Karpas-422 (cell line): ENCODE measurements at regions not wholly inside any gene's neighbourhood (a gene's known extent, or its start where the extent isn't known, plus 50 kb on each side); places are given as distances from the start of the nearest gene placed in this dataset.
A peak's percentile ranks its signal among the peaks of the same experiment; 100 is the strongest.
"Not testable (repeated sequence)": the region's sequence is repeated elsewhere in the genome, so short reads cannot be mapped to it uniquely, and the experiment has no call there.

ENCODE experiments used
- DNase-seq: peaks from one replicate; pipeline ENCODE4 v3.0.0-alpha.2; 2015
- H2AFZ ChIP-seq: fragments of 200-600 bp; sonication (generic); 2 replicates; pipeline ENCODE4 v1.6.1; 2014; ENCODE audit warnings: antibody characterized with exemption, low read length, mixed read lengths
- H3K27ac ChIP-seq: fragments of 200-600 bp; sonication (generic); 2 replicates; pipeline ENCODE4 v1.5.1; 2014; ENCODE audit warnings: mild to moderate bottlenecking, low read length, moderate library complexity
- H3K27me3 ChIP-seq: fragments of 200-600 bp; sonication (generic); 2 replicates; pipeline ENCODE4 v1.6.1; 2014; ENCODE audit warnings: low read length, mixed read lengths
- H3K36me3 ChIP-seq: fragments of 200-600 bp; sonication (generic); 2 replicates; pipeline ENCODE4 v1.6.1; 2014; ENCODE audit warnings: low read length, mixed read lengths; ENCODE audit not compliant: insufficient read depth
- H3K4me1 ChIP-seq: fragments of 200-600 bp; sonication (generic); 2 replicates; pipeline ENCODE4 v1.6.1; 2014; ENCODE audit warnings: mild to moderate bottlenecking, low read length, mixed read lengths
- H3K4me2 ChIP-seq: fragments of 200-600 bp; sonication (generic); 2 replicates; pipeline ENCODE4 v1.6.1; 2014; ENCODE audit warnings: low read length, low read depth, mild to moderate bottlenecking; ENCODE audit not compliant: poor library complexity, severe bottlenecking
- H3K4me3 ChIP-seq: fragments of 200-600 bp; sonication (generic); 2 replicates; pipeline ENCODE4 v1.5.1; 2014; ENCODE audit warnings: mild to moderate bottlenecking, antibody characterized with exemption, low read length, mixed read lengths
- H3K79me2 ChIP-seq: fragments of 200-600 bp; sonication (generic); 2 replicates; pipeline ENCODE4 v1.6.1; 2014; ENCODE audit warnings: mild to moderate bottlenecking, low read length, mixed read lengths
- H3K9ac ChIP-seq: fragments of 200-600 bp; sonication (generic); 2 replicates; pipeline ENCODE4 v1.6.0; 2014; ENCODE audit warnings: low read length
- H3K9me2 ChIP-seq: fragments of 200-600 bp; sonication (generic), shearing (Covaris generic); replicated peaks from 2 replicates; pipeline ENCODE4 v1.6.0; 2014; ENCODE audit warnings: mild to moderate bottlenecking, low read length, moderate library complexity; ENCODE audit not compliant: insufficient read depth
- H3K9me3 ChIP-seq: fragments of 300-700, 200-600 bp; sonication (generic); 2 replicates; pipeline ENCODE4 v1.6.1; 2014; ENCODE audit warnings: low read length, mixed read lengths
- H4K20me1 ChIP-seq: fragments of 200-600 bp; sonication (generic); 2 replicates; pipeline ENCODE4 v1.6.1; 2014; ENCODE audit warnings: mild to moderate bottlenecking, antibody characterized with exemption, low read length, low read depth; ENCODE audit not compliant: insufficient read depth

GRCh38 chr4:114121221-114121620 is 141.8 kb upstream of the ARSJ start:
- H3K9me2 ChIP-seq, result no peaks in the 10 kb centered on the region

GRCh38 chr4:114132199-114132598 is 152.8 kb upstream of the ARSJ start:
- Histone ChIP-seq H2AFZ (no peak overlapping the region), H3K9me3 (no peaks in the 10 kb centered on the region), H3K9ac (no peak overlapping the region), H3K9me2 (no peaks in the 10 kb centered on the region; the same call in 1 of the 2 replicates), H3K36me3 (no peaks in the 10 kb centered on the region), H3K79me2 (no peaks in the 10 kb centered on the region), H3K27me3 (no peaks in the 10 kb centered on the region), H3K4me1 (no peaks in the 10 kb centered on the region), H3K4me2 (no peak overlapping the region), H3K27ac (no peak overlapping the region), H4K20me1 (no peaks in the 10 kb centered on the region), H3K4me3 (no peak overlapping the region)
- DNase-seq, result no peak

More at GRCh38 chr4:114121221-114121620, 141.8 kb upstream of the ARSJ start:
- Histone ChIP-seq H4K20me1 (no peaks in the 10 kb centered on the region), H3K36me3 (no peaks in the 10 kb centered on the region), H3K9ac (no peak overlapping the region), H3K4me1 (no peaks in the 10 kb centered on the region), H3K4me3 (no peak overlapping the region), H2AFZ (no peak overlapping the region), H3K27ac (no peak overlapping the region), H3K27me3 (no peaks in the 10 kb centered on the region), H3K79me2 (no peaks in the 10 kb centered on the region), H3K9me3 (no peaks in the 10 kb centered on the region), H3K4me2 (no peak overlapping the region)
- no peak for DNase-seq

GRCh38 chr4:114132830-114133229 is 153.4 kb upstream of the ARSJ start:
- H3K9me2 ChIP-seq, result no peaks in the 10 kb centered on the region; the same call in 1 of the 2 replicates
- no peak overlapping the region for H3K27ac ChIP-seq
- DNase-seq, result peak; percentile 67
- H3K9me3 ChIP-seq, result no peaks in the 10 kb centered on the region
- H2AFZ ChIP-seq, result peak overlapping the region; percentile 77
- H4K20me1 ChIP-seq, result no peaks in the 10 kb centered on the region
- no peaks in the 10 kb centered on the region for H3K4me1 ChIP-seq
- H3K4me2 ChIP-seq, result no peak overlapping the region
- H3K4me3 ChIP-seq, result no peak overlapping the region
- no peaks in the 10 kb centered on the region for H3K36me3 ChIP-seq
- no peaks in the 10 kb centered on the region for H3K79me2 ChIP-seq
- no peak overlapping the region for H3K9ac ChIP-seq
- H3K27me3 ChIP-seq, result no peaks in the 10 kb centered on the region

GRCh38 chr4:114136069-114136468 is 156.6 kb upstream of the ARSJ start:
- H3K4me3 ChIP-seq, result no peak overlapping the region
- H3K27ac ChIP-seq, result no peak overlapping the region
- no peaks in the 10 kb centered on the region for H3K9me3 ChIP-seq
- no peaks in the 10 kb centered on the region for H3K79me2 ChIP-seq
- H3K9ac ChIP-seq, result no peak overlapping the region
- H3K27me3 ChIP-seq, result no peaks in the 10 kb centered on the region
- DNase-seq, result no peak
- no peak overlapping the region for H3K4me2 ChIP-seq
- H4K20me1 ChIP-seq, result no peaks in the 10 kb centered on the region
- no peak overlapping the region for H2AFZ ChIP-seq
- H3K4me1 ChIP-seq, result no peaks in the 10 kb centered on the region
- no peaks in the 10 kb centered on the region; the same call in 1 of the 2 replicates for H3K9me2 ChIP-seq
- H3K36me3 ChIP-seq, result no peaks in the 10 kb centered on the region

GRCh38 chr4:114137984-114138383 is 158.5 kb upstream of the ARSJ start:
- H3K4me2 ChIP-seq, result no peak overlapping the region
- no peak overlapping the region for H2AFZ ChIP-seq
- DNase-seq, result no peak
- no peaks in the 10 kb centered on the region; the same call in 1 of the 2 replicates for H3K9me2 ChIP-seq
- H3K79me2 ChIP-seq, result no peaks in the 10 kb centered on the region
- H3K4me1 ChIP-seq, result no peaks in the 10 kb centered on the region
- no peak overlapping the region for H3K27ac ChIP-seq
- no peak overlapping the region for H3K9ac ChIP-seq
- no peak overlapping the region for H3K4me3 ChIP-seq
- H3K9me3 ChIP-seq, result no peaks in the 10 kb centered on the region
- no peaks in the 10 kb centered on the region for H3K36me3 ChIP-seq
- no peaks in the 10 kb centered on the region for H3K27me3 ChIP-seq
- no peaks in the 10 kb centered on the region for H4K20me1 ChIP-seq

GRCh38 chr4:114146947-114147618 is 167.6 kb upstream of the ARSJ start:
- Histone ChIP-seq H3K9me3 (no peaks in the 10 kb centered on the region), H3K9me2 (no peaks in the 10 kb centered on the region), H3K9ac (no peak overlapping the region), H3K27ac (no peak overlapping the region), H3K4me3 (no peak overlapping the region), H3K27me3 (no peaks in the 10 kb centered on the region), H4K20me1 (no peaks in the 10 kb centered on the region), H3K4me1 (no peaks in the 10 kb centered on the region), H2AFZ (no peak overlapping the region), H3K79me2 (no peaks in the 10 kb centered on the region), H3K4me2 (no peak overlapping the region), H3K36me3 (no peaks in the 10 kb centered on the region)
- no peak for DNase-seq

- not testable (repeated sequence) for H4K20me1 ChIP-seq, H3K36me3 ChIP-seq, H3K27me3 ChIP-seq, H2AFZ ChIP-seq, H3K27ac ChIP-seq, H3K9me3 ChIP-seq, DNase-seq, H3K4me2 ChIP-seq, H3K79me2 ChIP-seq, H3K9ac ChIP-seq, H3K4me3 ChIP-seq, H3K4me1 ChIP-seq, H3K9me2 ChIP-seq
Measured at GRCh38 chr4:114147619-114148208, 168.3 kb upstream of the ARSJ start.

- not testable (repeated sequence) for H3K4me1 ChIP-seq, H4K20me1 ChIP-seq, H3K9ac ChIP-seq, H3K9me2 ChIP-seq, H3K9me3 ChIP-seq, H3K36me3 ChIP-seq, H3K27ac ChIP-seq, DNase-seq, H3K4me2 ChIP-seq, H3K27me3 ChIP-seq, H2AFZ ChIP-seq, H3K79me2 ChIP-seq, H3K4me3 ChIP-seq
Measured at GRCh38 chr4:114148372-114149070, 169.1 kb upstream of the ARSJ start.
